ENCODE measurements at regions not wholly inside any gene's neighbourhood (a gene's known extent, or its start where the extent isn't known, plus 50 kb on each side); places are given as distances from the start of the nearest gene placed in this dataset.

GRCh38 chr5:87551911-87552310 lies 139.2 kb upstream of the CCNH start:
- POLR2A ChIA-PET = no interaction called here
- Mint-ChIP-seq H3K4me1 (no peaks in the 10 kb centered on the region), H3K27ac (no peak overlapping the region), H3K4me3 (no peak overlapping the region), H3K9me3 (ENCODE audit: insufficient read depth) (no peaks in the 10 kb centered on the region), H3K27me3 (no peaks in the 10 kb centered on the region)
- no peaks in the 10 kb centered on the region for H4K20me1 ChIP-seq (ENCODE audit: control insufficient read depth, insufficient read depth, low read length, poor library complexity, severe bottlenecking)
- no peak for ATAC-seq (ENCODE audit: low read depth)
- no peak for DNase-seq
- H3K4me1 ChIP-seq (ENCODE audit: control insufficient read depth in 2 of 2, insufficient read depth in 2 of 2, low read length in 2 of 2) = no peaks in the 10 kb centered on the region
- H2AFZ ChIP-seq (ENCODE audit: insufficient read depth, low read depth, low read length, poor library complexity, severe bottlenecking) = no peak overlapping the region
- no peak overlapping the region for H3K9ac ChIP-seq (ENCODE audit: low read length)
- no peak overlapping the region for H3K27ac ChIP-seq (ENCODE audit: low read length in 2 of 2)
- no CpG with 5 or more reads among the region's 1 CpG for WGBS (ENCODE audit: insufficient coverage)
- TF ChIP-seq EZH2 (IDR thresholded peaks at IDR 0.05; ENCODE audit: borderline replicate concordance, insufficient read depth, low read depth, low read length, poor library complexity, severe bottlenecking) (no peak), CTCF (IDR thresholded peaks at IDR 0.05) (no peak)
- H3K4me2 ChIP-seq (replicated peaks; ENCODE audit: low read depth, low read length, poor library complexity, severe bottlenecking) = no peak overlapping the region
- H3K4me3 ChIP-seq (ENCODE audit: control extremely low read depth in 1 of 5, extremely low read depth in 1 of 5, insufficient read depth in 1 of 5, low read depth in 2 of 5, low read length in 4 of 5) = no peak overlapping the region
- H3K27me3 ChIP-seq (replicated peaks in 1 of 4; ENCODE audit: control extremely low read depth in 1 of 4, control insufficient read depth in 3 of 4, insufficient read depth in 4 of 4, low read length in 3 of 4) = no peaks in the 10 kb centered on the region
- H3K79me2 ChIP-seq (ENCODE audit: control insufficient read depth, insufficient read depth, low read length) = no peaks in the 10 kb centered on the region
- intact Hi-C loops (cut with micrococcal nuclease) = no loop called here
- no peaks in the 10 kb centered on the region for H3K36me3 ChIP-seq (replicated peaks in 1 of 2; ENCODE audit: control extremely low read depth in 1 of 2, control insufficient read depth in 1 of 2, extremely low read depth in 1 of 2, insufficient read depth in 2 of 2, low read length in 1 of 2)
- CTCF ChIA-PET = no interaction called here
- peaks cover 0 to 6% (median 0%) of the 10 kb centered on the region in 3 donors for H3K9me3 ChIP-seq (ENCODE audit: control extremely low read depth in 1 of 3, control insufficient read depth in 2 of 3, insufficient read depth in 1 of 3, low read length in 2 of 3)

GRCh38 chr5:87541676-87542075 lies 128.9 kb upstream of the CCNH start:
- Histone ChIP-seq H3K9me3 (ENCODE audit: control extremely low read depth in 1 of 3, control insufficient read depth in 2 of 3, insufficient read depth in 1 of 3, low read length in 2 of 3) (no peaks in the 10 kb centered on the region), H3K27me3 (replicated peaks in 1 of 4; ENCODE audit: control extremely low read depth in 1 of 4, control insufficient read depth in 3 of 4, insufficient read depth in 4 of 4, low read length in 3 of 4) (no peaks in the 10 kb centered on the region), H3K4me2 (replicated peaks; ENCODE audit: low read depth, low read length, poor library complexity, severe bottlenecking) (no peak overlapping the region), H3K4me3 (ENCODE audit: control extremely low read depth in 1 of 5, extremely low read depth in 1 of 5, insufficient read depth in 1 of 5, low read depth in 2 of 5, low read length in 4 of 5) (no peak overlapping the region), H3K4me1 (ENCODE audit: control insufficient read depth in 2 of 2, insufficient read depth in 2 of 2, low read length in 2 of 2) (no peaks in the 10 kb centered on the region), H2AFZ (ENCODE audit: insufficient read depth, low read depth, low read length, poor library complexity, severe bottlenecking) (no peak overlapping the region), H3K9ac (ENCODE audit: low read length) (no peak overlapping the region), H3K27ac (ENCODE audit: low read length in 2 of 2) (no peak overlapping the region), H3K36me3 (replicated peaks in 1 of 2; ENCODE audit: control extremely low read depth in 1 of 2, control insufficient read depth in 1 of 2, extremely low read depth in 1 of 2, insufficient read depth in 2 of 2, low read length in 1 of 2) (no peaks in the 10 kb centered on the region), H4K20me1 (ENCODE audit: control insufficient read depth, insufficient read depth, low read length, poor library complexity, severe bottlenecking) (no peaks in the 10 kb centered on the region), H3K79me2 (ENCODE audit: control insufficient read depth, insufficient read depth, low read length) (no peaks in the 10 kb centered on the region)
- Mint-ChIP-seq H3K4me3 (no peak overlapping the region), H3K27me3 (no peaks in the 10 kb centered on the region), H3K9me3 (ENCODE audit: insufficient read depth) (no peaks in the 10 kb centered on the region), H3K27ac (no peak overlapping the region), H3K4me1 (no peaks in the 10 kb centered on the region)
- ChIA-PET CTCF (no interaction called here), POLR2A (no interaction called here)
- TF ChIP-seq CTCF (IDR thresholded peaks at IDR 0.05) (no peak), EZH2 (IDR thresholded peaks at IDR 0.05; ENCODE audit: borderline replicate concordance, insufficient read depth, low read depth, low read length, poor library complexity, severe bottlenecking) (no peak)
- intact Hi-C loops (cut with micrococcal nuclease) = no loop called here
- no peak for DNase-seq
- WGBS (ENCODE audit: insufficient coverage) = no CpG with 5 or more reads among the region's 5 CpGs
- no peak for ATAC-seq (ENCODE audit: low read depth)

Data from B cell (primary cell).